C4-2B (cell line): ENCODE measurements at regions not wholly inside any gene's neighbourhood (a gene's known extent, or its start where the extent isn't known, plus 50 kb on each side); places are given as distances from the start of the nearest gene placed in this dataset.

Experiments used
- ZFX ChIP-seq: fragments of 450-650 bp; IDR thresholded peaks from 2 replicates; pipeline ENCODE4 v1.6.1; 2017
- TF ChIP-seq, protein P1 (sequence below): fragments of 450-650 bp; conservative IDR thresholded peaks from 2 replicates; pipeline ENCODE4 v1.5.1; 2017; ENCODE audit warnings: mild to moderate bottlenecking

DNA sequence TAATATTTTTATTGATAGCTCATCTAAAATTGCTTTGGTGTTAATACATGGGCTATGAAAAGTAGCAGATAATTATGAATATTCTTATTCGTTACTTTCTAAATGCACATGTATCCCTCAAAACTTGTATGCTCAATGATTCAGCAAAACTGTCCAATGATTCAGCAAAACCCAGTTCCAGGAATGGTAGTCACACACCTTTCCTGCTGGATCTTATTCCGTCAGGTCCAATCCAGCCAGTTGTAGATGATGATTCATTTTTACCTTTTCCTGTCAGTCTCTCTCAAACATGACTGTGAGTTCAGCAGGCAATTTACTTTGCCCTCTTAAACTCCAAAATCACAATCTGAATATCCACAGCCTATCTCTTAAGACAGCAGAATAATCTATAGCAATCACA, 1082.6 kb downstream of the EFNB2 start:
- TF ChIP-seq, protein P1, sequence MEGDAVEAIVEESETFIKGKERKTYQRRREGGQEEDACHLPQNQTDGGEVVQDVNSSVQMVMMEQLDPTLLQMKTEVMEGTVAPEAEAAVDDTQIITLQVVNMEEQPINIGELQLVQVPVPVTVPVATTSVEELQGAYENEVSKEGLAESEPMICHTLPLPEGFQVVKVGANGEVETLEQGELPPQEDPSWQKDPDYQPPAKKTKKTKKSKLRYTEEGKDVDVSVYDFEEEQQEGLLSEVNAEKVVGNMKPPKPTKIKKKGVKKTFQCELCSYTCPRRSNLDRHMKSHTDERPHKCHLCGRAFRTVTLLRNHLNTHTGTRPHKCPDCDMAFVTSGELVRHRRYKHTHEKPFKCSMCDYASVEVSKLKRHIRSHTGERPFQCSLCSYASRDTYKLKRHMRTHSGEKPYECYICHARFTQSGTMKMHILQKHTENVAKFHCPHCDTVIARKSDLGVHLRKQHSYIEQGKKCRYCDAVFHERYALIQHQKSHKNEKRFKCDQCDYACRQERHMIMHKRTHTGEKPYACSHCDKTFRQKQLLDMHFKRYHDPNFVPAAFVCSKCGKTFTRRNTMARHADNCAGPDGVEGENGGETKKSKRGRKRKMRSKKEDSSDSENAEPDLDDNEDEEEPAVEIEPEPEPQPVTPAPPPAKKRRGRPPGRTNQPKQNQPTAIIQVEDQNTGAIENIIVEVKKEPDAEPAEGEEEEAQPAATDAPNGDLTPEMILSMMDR: no peak
- TF ChIP-seq ZFX: no peak
